H1 (cell line): ENCODE measurements at regions not wholly inside any gene's neighbourhood (a gene's known extent, or its start where the extent isn't known, plus 50 kb on each side); places are given as distances from the start of the nearest gene placed in this dataset.

ENCODE experiments used
- CTCF ChIP-seq, 3 experiments: IDR thresholded peaks; 1 replicate in 2 of 3; 2 replicates in 1 of 3; pipeline versions ENCODE4 v1.5.1 to v1.6.1; 2011; ENCODE audit warnings: low read length in 3 of 3, mild to moderate bottlenecking in 3 of 3, inconsistent platforms in 2 of 3, low read depth in 1 of 3, moderate library complexity in 1 of 3; ENCODE audit not compliant: insufficient read depth in 1 of 3; ENCODE audit errors: control extremely low read depth in 1 of 3
- EP300 ChIP-seq, 2 experiments: IDR thresholded peaks; 1 replicate in 1 of 2; 2 replicates in 1 of 2; pipeline ENCODE4 v1.6.1; 2011 to 2012; ENCODE audit warnings: low read depth in 2 of 2, low read length in 2 of 2, mild to moderate bottlenecking in 2 of 2, borderline replicate concordance in 1 of 2, inconsistent platforms in 1 of 2, moderate library complexity in 1 of 2
- EZH2 ChIP-seq: fragments of 200-600 bp; sonication (generic); IDR thresholded peaks from 2 replicates; pipeline ENCODE4 v1.7.1; 2012; ENCODE audit warnings: low read depth, mild to moderate bottlenecking, moderate library complexity, low read length, inconsistent platforms; ENCODE audit not compliant: severe bottlenecking
- PHF8 ChIP-seq: fragments of 200-600 bp; sonication (generic); conservative IDR thresholded peaks from 2 replicates; pipeline ENCODE4 v1.7.1; 2012; ENCODE audit warnings: low read depth, mild to moderate bottlenecking, inconsistent platforms, low read length, moderate library complexity
- POLR2A ChIP-seq, 2 experiments: IDR thresholded peaks; 1 replicate in 1 of 2; 2 replicates in 1 of 2; pipeline ENCODE4 v1.6.1; 2011; ENCODE audit warnings: low read depth in 2 of 2, low read length in 2 of 2, mild to moderate bottlenecking in 2 of 2; ENCODE audit errors: control extremely low read depth in 1 of 2
- POLR2AphosphoS5 ChIP-seq: IDR thresholded peaks from 2 replicates; pipeline ENCODE4 v1.6.1; 2011; ENCODE audit warnings: low read depth, low read length
- RBBP5 ChIP-seq: IDR thresholded peaks from 2 replicates; pipeline ENCODE4 v1.7.1; 2012; ENCODE audit warnings: low read depth, mild to moderate bottlenecking, inconsistent platforms, low read length, moderate library complexity, borderline replicate concordance
- SP2 ChIP-seq: IDR thresholded peaks from 2 replicates; pipeline ENCODE4 v1.6.1; 2012; ENCODE audit warnings: mild to moderate bottlenecking, low read length, inconsistent platforms
- TCF12 ChIP-seq: IDR thresholded peaks from 2 replicates; pipeline ENCODE4 v1.6.1; 2011; ENCODE audit warnings: low read depth, mild to moderate bottlenecking, low read length

DNA sequence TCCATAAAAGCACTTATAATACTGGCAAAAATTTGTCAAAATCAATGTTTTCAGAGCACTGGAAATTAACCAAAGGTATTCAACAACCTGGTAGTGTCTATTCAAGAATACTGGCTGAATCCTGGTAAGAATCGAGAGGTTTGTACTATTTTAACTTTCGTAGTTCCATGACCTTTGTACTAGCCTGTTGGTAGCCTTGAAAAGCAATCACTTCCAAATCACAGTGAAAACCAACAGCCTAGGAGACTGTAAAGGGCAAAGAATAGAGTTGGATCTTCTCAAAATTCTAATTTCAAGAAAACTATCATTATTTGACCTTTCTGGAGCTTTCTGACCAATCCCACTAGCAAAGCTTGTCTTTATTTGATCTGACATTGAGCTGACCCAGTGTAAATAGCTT, 64.8 kb upstream of the CCDC178 start:
- TF ChIP-seq SP2 = no peak
- no peak for TF ChIP-seq TCF12
- TF ChIP-seq EZH2 = no peak
- TF ChIP-seq EP300 (IDR thresholded peaks at IDR 0.05; ENCODE audit: borderline replicate concordance in 1 of 2, low read depth in 2 of 2, low read length in 2 of 2) = no peak
- no peak for TF ChIP-seq POLR2A (IDR thresholded peaks at IDR 0.05; ENCODE audit: control extremely low read depth in 1 of 2, low read depth in 2 of 2, low read length in 2 of 2)
- no peak for TF ChIP-seq PHF8
- no peak for TF ChIP-seq CTCF (IDR thresholded peaks at IDR 0.05; ENCODE audit: control extremely low read depth in 1 of 3, insufficient read depth in 1 of 3, low read depth in 1 of 3, low read length in 3 of 3)
- TF ChIP-seq RBBP5 = no peak
- TF ChIP-seq POLR2AphosphoS5 = no peak
